NCI-H2171 (cell line): ENCODE measurements at regions not wholly inside any gene's neighbourhood (a gene's known extent, or its start where the extent isn't known, plus 50 kb on each side); places are given as distances from the start of the nearest gene placed in this dataset.

Experiments
- DNase-seq: peaks from one replicate; lab custom pipeline; 2025; lab: John Stamatoyannopoulos, UW

DNA sequence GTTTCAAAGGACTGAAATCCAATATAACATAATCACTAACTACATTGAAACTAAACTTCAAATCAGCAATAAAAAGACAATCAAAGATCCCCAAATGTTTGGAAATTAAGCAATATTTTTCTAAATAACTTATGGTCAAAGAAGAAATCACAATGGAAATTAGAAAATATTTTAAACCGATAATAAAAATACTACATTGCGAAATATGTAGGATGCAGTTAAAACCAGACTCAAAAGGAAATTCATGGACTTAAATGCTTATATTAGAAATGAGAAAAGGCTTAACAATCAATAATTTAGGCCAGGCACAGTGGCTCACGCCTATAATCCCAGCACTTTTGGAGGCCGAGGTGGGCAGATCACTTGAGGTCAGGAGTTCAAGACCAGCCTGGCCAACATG is 79.0 kb upstream of the HAAO start:
- no peak for DNase-seq

- DNase-seq, result no peak
Observed at GRCh38 chr2:42868874-42869273, 76.5 kb upstream of the HAAO start.

- no peak for DNase-seq
Observed at GRCh38 chr2:42868096-42868495, 75.7 kb upstream of the HAAO start.

DNA sequence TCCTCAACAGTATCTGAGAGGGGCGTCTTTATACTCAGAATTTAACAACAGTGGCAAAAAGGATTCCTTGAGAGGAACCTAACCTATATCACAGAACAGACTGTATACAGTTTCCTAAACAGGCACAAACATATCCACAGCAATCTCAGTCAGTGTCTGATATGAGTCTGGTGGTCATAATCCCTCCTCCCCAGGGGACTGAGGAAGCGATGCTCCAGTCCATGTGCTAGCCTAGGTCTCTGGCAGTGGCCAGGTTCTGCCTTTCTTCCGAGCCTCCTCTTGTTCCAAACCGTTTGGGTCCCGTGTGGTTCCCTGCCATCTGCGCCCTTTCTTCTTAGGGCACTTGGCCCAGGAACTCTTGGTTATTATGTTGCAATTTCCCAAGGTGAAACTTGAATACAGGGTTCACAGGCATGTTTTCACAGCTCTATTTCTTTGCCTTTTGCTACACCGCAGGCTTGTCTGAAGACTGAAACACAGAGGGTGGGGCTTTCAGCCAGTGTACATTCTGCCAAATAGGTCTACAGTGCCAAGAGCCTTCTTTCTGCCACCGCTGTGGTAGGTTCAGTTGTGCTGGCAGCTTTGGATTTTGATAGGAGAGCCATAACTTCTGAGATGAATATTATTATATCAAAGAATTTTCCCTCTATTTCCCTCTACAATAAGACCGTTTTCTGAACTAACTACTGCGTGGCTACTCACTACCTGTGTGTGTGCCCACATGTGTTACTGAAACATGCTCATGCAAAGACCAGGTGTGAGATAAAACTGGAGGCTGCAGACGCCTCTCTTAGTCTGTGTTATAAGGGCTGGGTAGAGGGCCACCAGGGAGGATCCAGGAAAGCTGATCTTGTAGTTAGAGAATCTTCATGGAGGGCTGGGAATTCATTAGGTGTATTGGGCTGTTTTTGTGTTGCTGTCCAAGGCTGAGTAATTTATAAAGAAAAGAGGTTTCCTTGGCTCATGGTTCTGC is 75.0 kb upstream of the HAAO start:
- DNase-seq, result no peak

- no peak for DNase-seq
Observed at GRCh38 chr2:42865884-42866881, 73.8 kb upstream of the HAAO start.

DNA sequence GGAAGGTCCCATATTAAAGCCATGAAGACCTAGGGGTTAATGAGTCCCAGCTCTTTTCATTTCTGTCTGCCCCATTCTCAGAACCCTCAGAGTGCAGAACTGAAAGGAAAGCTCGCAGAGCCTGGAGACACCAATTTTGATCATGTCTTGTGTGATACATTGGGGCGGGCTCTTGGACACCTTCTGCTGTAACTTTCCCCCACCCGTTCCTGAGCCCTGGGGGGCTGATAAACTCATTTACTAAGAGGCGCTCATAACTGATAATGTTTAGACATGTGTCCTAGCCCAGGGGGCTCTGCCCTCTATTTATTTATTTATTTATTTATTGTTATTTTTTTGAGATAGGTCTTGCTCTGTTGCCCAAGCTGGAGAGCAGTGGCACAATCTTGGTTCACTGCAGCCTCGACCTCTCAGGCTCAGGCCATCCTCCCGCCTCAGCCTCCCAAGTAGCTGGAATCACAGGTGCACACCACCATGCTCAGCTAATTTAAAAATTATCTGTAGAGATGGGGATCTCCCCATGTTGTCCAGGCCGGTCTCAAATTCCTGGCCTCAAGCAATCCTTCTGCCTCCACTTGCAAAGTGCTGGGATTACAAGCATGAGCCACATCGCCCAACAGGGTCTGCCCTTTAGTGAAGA is 72.4 kb upstream of the HAAO start:
- DNase-seq, result no peak

DNA sequence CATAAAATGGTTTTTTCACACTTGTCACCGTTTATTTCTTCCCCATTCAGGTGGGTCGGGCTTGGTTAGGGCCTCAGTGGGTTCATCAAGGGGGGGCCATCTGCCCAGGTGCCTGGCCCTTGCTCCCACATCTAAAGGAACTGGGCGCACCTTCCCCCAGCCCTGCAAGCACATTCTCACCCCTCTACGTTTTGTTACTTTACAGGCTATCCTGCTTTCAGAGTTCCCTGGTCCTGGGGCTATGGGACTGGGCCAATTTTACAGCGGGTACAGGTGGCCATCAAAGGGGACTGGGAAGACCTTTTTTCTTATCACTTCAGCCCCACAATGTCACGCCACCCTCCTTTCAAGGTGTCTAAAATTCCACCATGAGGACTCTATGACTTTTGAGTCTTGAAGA is 71.8 kb upstream of the HAAO start:
- no peak for DNase-seq

GRCh38 chr2:42863751-42864150 is 71.4 kb upstream of the HAAO start:
- no peak for DNase-seq

DNA sequence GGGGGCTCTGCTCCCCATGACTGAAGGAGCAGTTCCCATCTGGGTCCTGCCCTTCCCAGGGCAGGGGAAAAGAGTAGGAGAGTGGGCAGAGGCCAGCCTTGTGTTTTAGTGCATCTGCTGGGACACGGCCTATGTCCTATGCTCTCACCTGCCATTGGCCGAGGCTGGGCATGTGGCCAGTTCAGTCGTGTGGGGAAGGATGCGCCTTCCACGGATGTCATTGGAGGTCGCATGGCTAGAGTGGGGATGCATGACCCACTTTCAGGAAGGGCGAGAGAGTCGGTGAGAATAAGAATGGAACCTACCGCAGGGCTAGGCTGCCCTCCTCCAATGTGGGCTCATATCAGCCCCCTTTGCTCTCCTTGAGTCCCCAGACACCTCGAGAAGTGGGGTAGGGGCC is 70.9 kb upstream of the HAAO start:
- DNase-seq, result no peak

- DNase-seq, result no peak
Observed at GRCh38 chr2:42862669-42863185, 70.3 kb upstream of the HAAO start.

GRCh38 chr2:42861321-42861720 is 68.9 kb upstream of the HAAO start:
- no peak for DNase-seq

DNA sequence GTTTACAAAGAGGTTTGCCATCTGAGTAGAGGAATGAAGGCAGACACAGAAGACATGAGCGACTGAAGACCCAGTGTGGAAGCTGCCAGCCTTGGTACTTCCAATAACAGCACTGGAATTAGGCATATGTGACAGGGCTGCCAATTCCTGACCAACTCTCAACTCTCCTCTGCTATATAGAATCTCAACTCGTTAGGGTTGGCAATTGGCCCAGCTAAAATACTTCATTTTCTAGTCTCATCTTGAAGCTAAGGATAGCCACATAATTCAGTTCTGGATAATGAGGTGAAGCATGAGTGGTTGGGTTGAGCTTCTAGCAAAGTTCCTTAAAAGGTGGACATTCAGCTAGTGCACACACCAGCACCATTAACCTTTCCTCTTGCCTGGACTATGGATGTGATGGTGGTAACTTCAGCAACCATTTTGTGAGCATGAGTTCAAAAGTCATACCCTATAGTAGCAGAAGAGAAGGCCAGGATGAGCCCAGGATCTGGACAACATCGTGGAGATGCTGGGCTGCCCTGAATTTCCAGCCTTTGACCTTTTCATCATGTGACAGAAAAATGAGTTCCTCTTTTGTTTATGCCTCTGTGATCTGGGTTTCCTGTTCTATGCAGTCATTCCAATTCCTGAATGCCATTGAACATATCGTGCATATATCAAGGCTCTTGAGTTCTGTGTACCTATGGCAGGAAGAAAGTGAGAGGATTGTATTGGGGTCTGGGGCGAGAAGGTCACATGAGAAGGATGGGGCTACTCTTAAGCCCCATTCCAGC is 68.1 kb upstream of the HAAO start:
- no peak for DNase-seq

GRCh38 chr2:42859791-42860190 is 67.4 kb upstream of the HAAO start:
- DNase-seq, result no peak

DNA sequence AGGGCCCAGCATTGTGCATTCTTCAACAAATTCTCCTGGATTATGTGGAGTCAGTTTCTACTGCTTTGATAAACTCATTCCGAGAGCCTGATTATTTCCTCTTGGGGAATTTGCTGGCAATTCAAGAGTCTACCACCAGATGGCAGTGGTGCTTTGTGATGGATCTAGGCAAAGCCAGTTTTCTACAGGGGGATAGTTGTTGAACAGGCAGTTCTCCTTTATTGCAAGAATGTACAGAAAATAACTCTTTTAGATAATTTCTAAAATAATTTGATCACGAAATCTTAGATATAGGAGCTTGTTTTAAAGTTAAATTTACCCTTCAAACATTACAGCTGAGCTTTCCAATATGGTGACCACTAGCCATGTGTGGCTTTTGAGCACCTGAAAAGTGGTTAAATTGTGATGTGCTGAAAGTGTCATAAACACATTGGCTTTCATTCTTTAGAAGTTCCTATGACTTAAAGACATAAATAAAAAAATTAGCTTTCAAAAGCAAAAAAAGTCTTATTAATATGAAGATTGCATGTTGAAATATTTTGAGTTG is 66.7 kb upstream of the HAAO start:
- DNase-seq, result peak; percentile 22

DNA sequence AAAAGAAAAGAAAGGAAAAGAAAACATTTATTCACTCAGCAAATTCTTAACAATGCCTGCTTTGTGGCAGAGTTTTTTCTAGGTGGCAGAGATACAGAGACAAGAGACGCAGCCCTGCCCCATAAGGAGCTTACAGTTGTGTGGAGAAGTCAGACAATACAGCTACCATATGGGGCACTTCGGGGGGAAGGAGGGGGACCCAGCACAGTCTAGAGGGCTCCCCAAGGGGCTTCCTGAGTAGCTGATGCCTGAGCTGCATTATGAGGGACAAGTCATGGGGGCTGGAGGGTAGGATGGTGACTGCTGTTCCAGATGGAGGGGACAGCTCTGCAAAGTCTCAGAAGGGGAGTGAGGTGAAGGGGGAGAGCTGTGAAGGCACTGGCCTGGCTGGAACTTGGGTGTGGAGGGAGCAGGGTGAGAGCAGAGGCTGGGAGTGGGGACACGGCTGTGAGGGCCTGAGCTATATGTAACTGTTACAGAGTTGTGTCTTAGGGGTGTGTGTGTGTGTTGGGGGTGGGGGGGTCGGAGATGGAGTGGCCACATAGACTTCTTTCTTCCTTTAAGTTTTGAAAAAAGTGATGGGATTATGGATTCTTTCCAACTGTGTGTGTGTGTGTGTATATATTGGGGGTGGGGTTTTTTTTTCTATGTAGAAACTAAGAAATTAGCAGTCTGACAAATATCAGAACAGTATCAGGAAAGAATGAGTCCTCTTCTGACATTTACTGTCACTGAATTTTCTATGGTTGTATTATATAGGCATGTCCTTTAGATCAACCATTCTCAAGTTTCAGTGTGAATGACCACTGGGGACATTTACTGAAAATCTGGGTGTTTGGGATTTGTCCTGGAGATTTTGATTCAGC is 66.0 kb upstream of the HAAO start:
- DNase-seq, result peak; percentile 5

- peak; percentile 84 for DNase-seq
Observed at GRCh38 chr2:42856891-42857632, 64.7 kb upstream of the HAAO start.

DNA sequence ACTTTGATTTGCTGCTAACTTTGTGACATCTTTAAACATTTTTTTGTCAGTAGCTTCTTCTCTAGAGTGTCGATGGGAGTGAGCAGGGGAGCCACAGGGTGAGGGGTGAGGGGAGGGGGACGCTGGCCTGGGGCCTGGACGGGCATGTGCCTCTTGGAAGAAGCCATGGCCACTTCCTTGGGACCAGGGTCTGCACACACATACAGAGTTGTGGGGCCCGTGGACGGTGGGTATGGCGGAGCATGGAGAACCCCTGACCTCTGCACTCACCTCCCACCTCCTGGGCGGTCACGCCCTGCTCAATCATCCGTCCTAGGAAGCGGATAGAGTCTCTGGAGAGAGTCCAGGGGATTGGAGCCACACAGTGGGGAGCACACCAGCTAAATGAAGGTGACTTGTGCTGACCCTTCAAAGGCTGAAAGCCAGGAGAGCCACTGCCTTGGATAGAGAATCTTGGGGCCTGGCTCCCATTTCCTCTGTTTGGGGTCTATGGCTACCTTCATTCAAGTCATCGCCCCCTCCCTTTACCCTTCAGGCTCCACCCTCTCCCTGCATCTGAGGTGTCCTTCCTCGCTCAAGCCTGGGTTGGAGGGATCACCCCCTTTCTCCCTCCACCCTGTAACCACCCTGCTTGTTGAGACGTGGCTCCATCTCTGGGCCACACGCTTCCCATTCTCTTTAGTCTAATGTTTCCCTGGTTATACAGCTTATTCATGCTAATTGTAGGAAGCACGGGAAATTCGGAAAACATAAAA is 63.9 kb upstream of the HAAO start:
- DNase-seq, result no peak

- no peak for DNase-seq
Observed at GRCh38 chr2:42855221-42855970, 63.0 kb upstream of the HAAO start.
